Activated CD4-positive, alpha-beta T cell treated with anti-CD3 and anti-CD28 coated beads, Interleukin-2, amount 10 ng/mL, durations not matched to agents 7 days and 5 days (primary cell): ENCODE measurements at regions not wholly inside any gene's neighbourhood (a gene's known extent, or its start where the extent isn't known, plus 50 kb on each side); places are given as distances from the start of the nearest gene placed in this dataset.

Experiments
- CTCF ChIA-PET: fragments of 350-600 bp; sonication (Branson Sonifier 250); formaldehyde crosslinking; loops from one replicate; lab custom pipeline; 2021; ENCODE audit warnings: antibody characterized with exemption; lab: Charles Lee
- POLR2A ChIA-PET: fragments of 350-600 bp; sonication (Branson Sonifier 250); formaldehyde crosslinking; loops from one replicate; lab custom pipeline; 2021; ENCODE audit warnings: antibody characterized with exemption; lab: Charles Lee
- DNase-seq: peaks from one replicate; pipeline ENCODE4 v3.0.0-alpha.2; 2020
- H3K27ac Mint-ChIP-seq: one replicate; pipeline ENCODE4 v1.8.0; 2021; ENCODE audit warnings: mild to moderate bottlenecking, moderate library complexity, mixed read lengths
- H3K27me3 Mint-ChIP-seq: one replicate; pipeline ENCODE4 v1.8.0; 2021; ENCODE audit warnings: mixed read lengths
- H3K36me3 Mint-ChIP-seq: one replicate; pipeline ENCODE4 v1.8.0; 2021; ENCODE audit warnings: low read depth, mixed read lengths
- H3K4me1 Mint-ChIP-seq: one replicate; pipeline ENCODE4 v1.8.0; 2021; ENCODE audit warnings: mixed read lengths
- H3K4me3 Mint-ChIP-seq: one replicate; pipeline ENCODE4 v1.8.0; 2021; ENCODE audit warnings: mild to moderate bottlenecking, moderate library complexity, mixed read lengths
- H3K9me3 Mint-ChIP-seq: one replicate; pipeline ENCODE4 v1.8.0; 2021; ENCODE audit warnings: mixed read lengths

DNA sequence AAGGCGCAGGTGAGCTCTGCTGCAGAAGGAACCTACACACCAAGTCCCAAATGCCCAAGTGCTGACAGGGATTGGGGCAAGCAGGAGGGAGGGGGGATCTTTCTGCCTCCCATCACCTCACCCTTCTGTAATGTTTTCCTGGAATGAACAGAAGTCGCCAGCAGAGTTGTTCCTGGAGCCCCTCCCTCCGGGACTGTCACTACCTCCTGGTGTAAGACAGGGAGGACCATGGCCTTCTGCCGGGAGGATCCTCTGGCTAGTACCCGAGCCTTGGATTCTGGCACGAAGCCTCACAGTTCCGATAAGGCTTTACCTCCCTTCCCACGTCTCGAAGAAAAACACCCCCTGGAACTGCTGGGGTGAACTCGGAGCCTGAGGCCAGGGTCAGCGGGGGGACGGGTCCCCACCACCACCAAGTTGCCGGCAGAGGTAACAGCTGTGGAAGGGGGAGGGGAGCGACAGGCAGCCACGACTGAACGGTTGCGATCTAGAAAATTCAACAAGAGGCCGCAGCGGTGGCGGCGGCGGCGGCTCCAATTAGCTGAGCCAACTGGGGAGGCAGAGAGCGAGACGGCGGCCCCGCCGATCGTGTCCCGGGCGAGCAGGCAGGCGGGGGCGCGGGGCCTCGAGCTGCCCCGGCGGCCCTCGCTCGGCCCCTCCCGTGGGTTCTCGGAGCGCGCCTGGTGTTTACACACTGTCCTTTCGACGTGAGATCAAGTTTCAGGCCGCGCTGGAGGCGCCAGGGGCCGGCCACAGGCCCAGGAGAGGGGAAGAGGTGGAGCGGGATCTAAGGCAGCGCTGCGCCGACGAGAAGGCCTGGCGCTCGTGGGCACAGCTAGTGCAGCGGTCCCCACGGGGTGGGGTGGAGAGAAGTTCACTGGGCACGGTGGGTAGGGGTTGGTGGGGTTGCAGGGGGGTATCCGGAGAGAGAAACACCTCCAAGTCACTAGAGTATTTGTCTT lies 53.7 kb upstream of the BCOR start:
- Mint-ChIP-seq H3K9me3 (no peaks in the 10 kb centered on the region), H3K36me3 (no peaks in the 10 kb centered on the region), H3K4me3 (no peak overlapping the region), H3K27ac (no peak overlapping the region), H3K4me1 (peaks cover 18% of the 10 kb centered on the region), H3K27me3 (no peaks in the 10 kb centered on the region)
- CTCF ChIA-PET = interaction anchor here (2.3 kb wide), 1 partner anchor 17 kb away, joined by 8 read pairs; no protein-coding TSS in a partner anchor
- POLR2A ChIA-PET = no interaction called here
- no peak for DNase-seq

DNA sequence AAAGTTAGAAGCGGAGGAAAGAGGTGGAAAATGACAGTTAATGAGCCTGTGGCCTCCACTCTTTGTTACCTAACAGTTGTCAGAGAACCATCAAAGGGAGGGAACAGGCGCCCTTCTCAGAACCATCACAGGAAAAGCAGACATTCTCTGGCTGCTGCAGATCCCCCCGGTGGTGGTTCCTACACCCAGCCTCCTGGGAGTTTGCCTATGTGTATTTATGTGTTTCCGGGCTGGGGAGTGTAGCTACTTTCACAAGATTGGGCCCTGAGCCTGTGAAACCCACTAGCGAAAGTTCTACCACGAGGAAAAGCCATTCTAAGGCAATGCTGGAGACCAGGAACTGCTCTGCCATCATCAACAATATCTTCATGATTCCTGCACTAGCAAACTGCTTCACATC lies 52.7 kb upstream of the BCOR start:
- ChIA-PET CTCF (interaction anchor here (2.3 kb wide), 1 partner anchor 18 kb away, joined by 8 read pairs; no protein-coding TSS in a partner anchor), POLR2A (no interaction called here)
- Mint-ChIP-seq H3K4me3 (no peak overlapping the region), H3K9me3 (no peaks in the 10 kb centered on the region), H3K36me3 (no peaks in the 10 kb centered on the region), H3K27me3 (no peaks in the 10 kb centered on the region), H3K27ac (peak overlapping the region; percentile 31), H3K4me1 (peaks cover 20% of the 10 kb centered on the region)
- no peak for DNase-seq

DNA sequence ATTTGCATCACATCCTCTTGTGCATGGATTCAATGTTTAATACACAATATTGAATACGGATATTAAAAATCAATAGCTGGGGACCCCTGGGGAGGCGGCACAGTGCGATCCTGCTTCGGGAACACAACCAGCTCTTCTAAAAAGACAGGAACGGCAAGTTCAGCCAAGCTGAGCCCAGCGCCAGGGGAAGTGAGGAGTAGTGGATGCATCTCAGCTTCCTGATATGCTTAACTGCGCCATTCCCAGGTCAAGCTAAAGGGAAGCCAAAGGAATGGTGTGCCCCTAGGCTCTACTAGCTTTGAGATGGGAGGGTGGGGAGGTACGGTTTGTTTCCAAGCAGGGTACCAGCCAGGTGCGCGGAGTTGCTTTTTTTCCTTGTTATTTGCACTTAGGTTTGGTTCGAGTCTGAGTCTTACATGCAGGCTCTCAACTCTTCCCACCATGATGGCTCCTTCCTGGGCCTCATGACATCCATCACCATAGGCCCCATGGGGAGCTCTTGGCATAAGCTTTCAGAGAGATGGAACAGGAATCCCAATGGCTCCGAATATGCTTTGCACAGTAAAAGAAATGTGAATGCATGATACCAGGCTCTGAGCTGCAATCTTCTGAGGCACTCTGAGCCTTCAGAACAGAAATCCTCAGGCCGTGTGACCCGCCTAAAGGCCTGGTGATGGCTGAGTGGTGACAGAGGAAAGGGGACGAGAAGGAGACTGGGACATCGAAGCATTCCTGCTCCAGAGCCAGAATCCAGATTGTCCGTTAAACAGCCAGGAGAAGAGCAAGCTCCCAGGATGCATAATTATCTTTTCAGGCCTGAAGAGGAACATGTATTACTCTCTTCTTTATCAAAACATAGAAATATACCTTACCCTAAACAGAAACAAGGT lies 51.8 kb upstream of the BCOR start:
- ChIA-PET CTCF (interaction anchor here (2.3 kb wide), 1 partner anchor 19 kb away, joined by 8 read pairs; no protein-coding TSS in a partner anchor), POLR2A (no interaction called here)
- Mint-ChIP-seq H3K36me3 (no peaks in the 10 kb centered on the region), H3K4me1 (peaks cover 18% of the 10 kb centered on the region), H3K27ac (no peak overlapping the region), H3K9me3 (no peaks in the 10 kb centered on the region), H3K4me3 (no peak overlapping the region), H3K27me3 (no peaks in the 10 kb centered on the region)
- no peak for DNase-seq

DNA sequence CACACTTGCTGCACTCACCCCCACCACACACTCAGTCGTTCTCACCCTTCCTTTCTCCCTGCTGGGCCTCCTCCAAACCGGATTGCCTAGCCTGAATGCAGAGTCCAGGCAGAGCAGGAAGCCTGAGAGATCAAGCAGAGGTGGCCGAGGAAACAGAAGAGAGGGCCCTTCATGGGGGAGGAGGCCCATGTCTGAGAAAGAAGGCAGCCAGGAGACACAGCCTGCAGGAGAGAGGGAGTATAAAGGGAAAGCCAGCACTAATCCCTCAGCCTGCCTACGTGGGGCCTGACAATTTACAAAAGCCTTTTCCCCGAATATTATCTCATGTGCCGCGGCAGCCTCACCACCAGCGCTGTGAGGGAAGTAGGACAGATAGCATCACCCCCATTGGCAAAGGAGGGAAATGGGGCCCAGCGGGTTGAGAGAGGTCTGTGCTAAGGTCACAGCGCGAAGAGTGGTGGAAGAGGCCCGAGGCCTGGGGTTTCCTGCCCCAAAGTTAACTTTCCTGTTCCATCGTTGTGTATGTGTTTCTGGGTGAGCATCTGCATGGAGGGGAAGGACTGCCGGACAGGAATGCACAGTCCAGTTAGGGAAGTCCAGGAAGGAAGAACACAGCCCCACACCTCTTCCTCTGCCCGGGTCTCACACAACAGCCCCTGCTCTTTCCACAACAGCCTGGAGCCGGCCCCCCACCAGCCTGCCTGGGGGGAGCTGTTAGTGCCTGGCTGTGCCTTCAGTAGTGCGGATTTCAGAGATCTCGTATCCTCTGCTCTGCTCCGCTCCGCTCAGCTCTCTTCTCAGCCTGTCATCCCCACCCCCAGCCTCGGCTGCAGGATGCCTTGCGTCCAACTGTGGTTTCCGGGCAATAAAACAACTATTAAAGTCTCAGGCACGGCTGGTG lies 50.9 kb upstream of the BCOR start:
- Mint-ChIP-seq H3K27ac (no peak overlapping the region), H3K9me3 (no peaks in the 10 kb centered on the region), H3K4me1 (peaks cover 17% of the 10 kb centered on the region), H3K36me3 (no peaks in the 10 kb centered on the region), H3K27me3 (no peaks in the 10 kb centered on the region), H3K4me3 (no peak overlapping the region)
- no peak for DNase-seq
- CTCF ChIA-PET = interaction anchor here (1.3 to 2.3 kb wide), 2 partner anchors 20 to 21 kb away, joined by 3 to 8 read pairs; no protein-coding TSS in a partner anchor
- POLR2A ChIA-PET = no interaction called here

DNA sequence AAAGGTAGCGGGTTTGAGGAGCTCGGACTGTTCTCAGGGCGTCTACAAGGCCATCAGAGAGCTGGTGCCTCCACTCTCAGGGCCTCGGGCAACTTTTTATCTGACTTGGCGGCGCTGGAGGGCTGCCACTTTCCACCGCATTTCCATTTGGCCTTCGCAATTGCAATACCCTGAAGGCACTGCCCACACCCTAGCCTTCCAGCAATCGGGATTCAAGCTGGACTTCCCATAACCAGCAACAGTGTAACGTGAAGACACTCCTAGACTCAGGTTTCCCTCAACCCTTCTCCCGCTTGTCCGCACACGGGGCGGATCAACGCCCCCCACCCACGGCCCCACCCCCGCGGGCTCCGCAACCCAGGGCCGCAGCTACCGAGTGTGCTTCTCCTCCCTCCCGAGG lies 50.2 kb upstream of the BCOR start:
- no peaks in the 10 kb centered on the region for H3K27me3 Mint-ChIP-seq
- H3K9me3 Mint-ChIP-seq = no peaks in the 10 kb centered on the region
- ChIA-PET CTCF (interaction anchor here (1.0 to 1.3 kb wide), 2 partner anchors 17 to 21 kb away, joined by 3 to 6 read pairs; no protein-coding TSS in a partner anchor), POLR2A (no interaction called here)
- H3K4me1 Mint-ChIP-seq = peaks cover 14% of the 10 kb centered on the region
- H3K4me3 Mint-ChIP-seq = no peak overlapping the region
- no peak for DNase-seq
- no peaks in the 10 kb centered on the region for H3K36me3 Mint-ChIP-seq
- H3K27ac Mint-ChIP-seq = no peak overlapping the region
